GM21381 (cell line): ENCODE measurements at regions not wholly inside any gene's neighbourhood (a gene's known extent, or its start where the extent isn't known, plus 50 kb on each side); places are given as distances from the start of the nearest gene placed in this dataset.

Source experiments
- ATAC-seq: cut with Tn5 transposase; IDR thresholded peaks from one replicate; pipeline ENCODE4 v1.9.1; 2021; ENCODE audit warnings: mild to moderate bottlenecking, moderate library complexity; ENCODE audit not compliant: unreplicated experiment

DNA sequence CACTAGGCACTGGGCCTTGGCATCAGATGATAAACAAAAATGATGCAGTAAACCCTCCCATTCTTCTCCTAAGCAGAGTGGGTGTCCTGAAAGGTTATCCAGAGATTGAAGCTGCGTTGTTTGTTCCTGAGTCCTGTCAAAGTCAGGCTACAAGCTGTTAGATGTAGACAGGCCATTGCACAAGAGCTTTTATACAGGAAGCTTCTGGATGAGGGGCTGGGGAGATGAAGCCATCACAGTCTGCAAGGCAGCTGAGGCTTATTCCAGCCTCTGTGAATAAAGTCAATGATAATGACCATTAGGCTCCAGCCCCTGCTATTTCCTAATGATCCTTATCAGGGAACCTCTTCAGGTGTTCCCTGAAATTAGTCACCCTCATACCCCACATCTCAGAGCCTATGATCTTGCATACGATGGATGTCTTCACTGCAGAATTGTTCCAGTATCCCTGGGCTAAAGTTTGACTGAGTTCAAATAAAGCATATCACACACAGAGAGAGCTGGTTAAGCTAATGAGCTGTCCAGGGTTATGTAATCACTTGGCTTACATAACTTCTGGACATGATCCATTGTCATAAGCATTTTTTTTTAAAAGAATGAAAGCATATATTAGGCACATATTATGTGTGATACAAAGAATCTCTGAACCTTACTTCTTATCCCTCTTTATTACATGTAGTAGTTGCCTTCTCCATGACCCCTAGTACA, 337.1 kb upstream of the OR4E1 start:
- ATAC-seq, result no peak

DNA sequence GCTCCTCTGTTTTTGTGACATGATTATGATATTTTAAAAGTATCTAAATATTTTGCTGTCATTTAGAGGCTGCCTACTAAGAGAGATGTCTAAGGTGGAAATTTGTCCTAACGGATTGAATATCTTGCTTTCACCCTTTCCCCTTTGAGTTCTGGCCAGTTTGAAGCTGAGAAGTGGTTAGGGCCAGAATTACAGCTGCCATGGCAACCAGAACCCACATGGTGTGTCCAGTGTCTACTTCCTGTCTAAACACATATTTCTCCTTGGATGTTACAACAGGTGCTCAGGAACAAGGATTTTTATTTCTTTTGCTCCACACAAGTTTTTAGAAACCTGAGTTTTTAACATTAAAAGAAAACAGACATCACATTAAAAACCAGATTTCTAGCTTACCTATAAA, 335.1 kb upstream of the OR4E1 start:
- no peak for ATAC-seq

DNA sequence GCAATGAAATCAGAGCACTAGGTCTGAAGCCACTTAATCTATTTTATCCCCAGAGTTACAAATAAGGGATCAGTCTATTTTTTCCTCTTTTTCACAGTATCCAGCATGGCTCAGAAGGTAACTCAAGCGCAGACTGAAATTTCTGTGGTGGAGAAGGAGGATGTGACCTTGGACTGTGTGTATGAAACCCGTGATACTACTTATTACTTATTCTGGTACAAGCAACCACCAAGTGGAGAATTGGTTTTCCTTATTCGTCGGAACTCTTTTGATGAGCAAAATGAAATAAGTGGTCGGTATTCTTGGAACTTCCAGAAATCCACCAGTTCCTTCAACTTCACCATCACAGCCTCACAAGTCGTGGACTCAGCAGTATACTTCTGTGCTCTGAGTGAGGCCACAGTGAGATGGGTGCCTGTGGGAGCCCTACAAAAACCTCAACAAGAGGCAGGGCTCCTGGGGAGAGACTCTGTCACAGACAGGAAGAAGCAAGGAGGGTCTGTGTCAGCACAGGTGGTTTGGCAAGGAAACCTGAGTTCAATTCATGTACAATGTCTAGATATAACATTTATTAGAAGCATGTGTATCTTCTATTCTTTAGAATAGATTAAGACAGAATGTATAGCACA, 334.3 kb upstream of the OR4E1 start:
- ATAC-seq, result no peak

DNA sequence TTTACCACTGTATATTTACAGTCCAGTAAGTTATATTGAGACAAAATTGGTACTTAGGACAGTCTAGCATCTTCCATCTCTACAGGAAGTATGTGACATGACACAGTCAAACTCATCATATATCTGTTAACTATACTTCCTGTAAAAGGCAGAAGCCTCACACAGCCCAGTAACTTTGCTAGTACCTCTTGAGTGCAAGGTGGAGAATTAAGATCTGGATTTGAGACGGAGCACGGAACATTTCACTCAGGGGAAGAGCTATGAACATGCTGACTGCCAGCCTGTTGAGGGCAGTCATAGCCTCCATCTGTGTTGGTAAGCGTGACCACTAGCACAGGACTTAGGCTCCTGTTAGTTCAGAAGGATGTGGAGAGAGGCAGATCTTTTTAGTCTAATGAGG, 333.7 kb upstream of the OR4E1 start:
- ATAC-seq, result no peak

DNA sequence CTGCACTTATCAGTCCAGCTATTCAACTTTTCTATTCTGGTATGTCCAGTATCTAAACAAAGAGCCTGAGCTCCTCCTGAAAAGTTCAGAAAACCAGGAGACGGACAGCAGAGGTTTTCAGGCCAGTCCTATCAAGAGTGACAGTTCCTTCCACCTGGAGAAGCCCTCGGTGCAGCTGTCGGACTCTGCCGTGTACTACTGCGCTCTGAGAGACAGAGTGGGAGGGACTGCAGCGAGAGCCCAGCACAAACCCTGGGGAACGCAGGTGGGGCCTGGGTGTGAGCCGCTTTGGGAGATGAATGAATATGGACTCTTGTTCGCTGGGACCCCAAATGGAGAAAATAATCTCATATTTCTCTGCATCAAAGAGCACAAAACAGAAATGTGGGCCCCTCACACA, 329.8 kb upstream of the OR4E1 start:
- no peak for ATAC-seq

DNA sequence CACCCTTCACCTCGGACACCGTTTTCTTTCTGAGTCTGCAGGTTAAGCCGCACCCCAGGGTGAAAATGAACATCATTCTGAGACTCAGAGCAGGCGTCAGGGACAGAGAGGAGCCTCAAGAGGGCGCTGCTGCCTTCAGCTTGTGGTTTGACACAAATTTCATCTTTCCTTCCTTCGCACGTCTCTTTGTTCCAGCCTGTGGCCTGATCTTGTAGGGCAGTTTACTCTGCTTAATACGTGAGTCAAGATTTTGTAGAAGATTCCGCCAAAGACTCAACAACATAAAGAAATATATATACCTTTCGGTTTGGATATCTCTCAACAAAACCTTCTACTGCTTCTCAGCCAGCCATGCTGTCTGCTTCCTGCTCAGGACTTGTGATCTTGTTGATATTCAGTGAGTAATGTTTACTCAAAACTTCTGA, 329.3 kb upstream of the OR4E1 start:
- ATAC-seq, result no peak

DNA sequence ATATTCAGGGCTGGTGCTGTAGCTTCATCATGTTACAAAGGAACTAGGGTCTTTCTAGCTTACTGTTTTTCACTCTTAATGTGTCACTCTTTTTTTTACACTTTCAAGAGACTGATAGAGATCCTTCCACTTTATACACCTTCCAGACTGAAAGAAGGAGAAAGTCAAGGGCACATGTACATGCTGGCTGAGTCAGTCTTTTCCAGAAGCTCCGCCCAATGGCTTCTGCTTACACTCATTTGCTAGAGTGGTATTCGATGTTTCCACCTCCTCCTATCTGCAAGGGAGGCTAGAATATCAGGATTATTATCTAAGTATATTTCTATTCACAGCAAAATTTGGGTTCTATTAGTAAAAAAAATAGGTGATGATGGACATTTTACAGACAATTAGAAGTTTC, 325.8 kb upstream of the OR4E1 start:
- ATAC-seq, result no peak

DNA sequence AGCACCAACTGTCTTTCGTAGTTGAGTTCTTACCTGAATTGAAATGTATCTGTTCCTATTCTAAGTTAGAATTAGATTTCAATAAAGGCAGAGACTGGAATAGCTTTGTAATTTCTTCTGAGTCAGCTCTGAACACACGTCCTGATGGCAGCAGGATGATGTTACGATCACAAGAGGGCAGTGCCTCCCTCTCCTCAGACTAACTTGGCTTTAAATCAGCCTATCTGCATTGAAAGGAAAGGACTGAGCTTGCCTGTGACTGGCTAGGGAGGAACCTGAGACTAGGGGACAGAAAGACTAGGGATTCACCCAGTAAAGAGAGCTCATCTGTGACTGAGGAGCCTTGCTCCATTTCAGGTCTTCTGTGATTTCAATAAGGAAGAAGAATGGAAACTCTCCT, 323.7 kb upstream of the OR4E1 start:
- ATAC-seq, result no peak

DNA sequence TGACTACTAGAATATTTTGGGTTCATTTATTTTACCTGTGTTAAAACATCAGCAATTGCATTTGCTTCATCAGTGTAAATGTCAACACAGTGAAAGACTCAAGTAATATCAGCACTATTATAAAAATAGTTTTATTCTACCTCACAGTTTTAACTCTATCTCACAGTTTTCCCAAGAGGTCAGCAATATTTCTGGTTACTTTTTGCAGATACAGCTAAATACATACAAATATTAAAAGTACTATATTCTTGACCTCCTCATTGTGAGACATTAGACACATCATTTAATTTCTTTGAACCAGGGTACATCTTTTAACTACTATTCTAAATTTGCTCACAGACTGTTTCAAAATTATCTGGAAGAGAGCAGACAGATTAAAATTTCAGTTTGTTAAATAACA, 321.7 kb upstream of the OR4E1 start:
- no peak for ATAC-seq

DNA sequence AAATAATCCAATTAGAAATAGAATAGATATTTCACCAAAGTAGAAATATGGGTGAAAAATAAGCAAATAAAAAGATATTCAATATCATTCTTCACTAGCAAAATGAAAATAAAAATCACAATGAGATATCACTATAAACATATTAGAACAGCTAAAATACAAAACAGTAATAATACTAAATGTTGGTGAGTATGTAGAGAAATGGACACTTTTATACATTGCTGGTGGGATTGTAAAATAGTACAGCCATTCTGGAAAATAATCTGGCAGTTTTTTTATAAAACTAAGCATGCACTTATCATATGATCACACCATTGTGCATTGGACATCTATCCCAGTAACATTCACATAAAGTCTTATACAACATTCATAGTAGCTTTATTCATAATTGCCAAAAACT, 320.2 kb upstream of the OR4E1 start:
- no peak for ATAC-seq

DNA sequence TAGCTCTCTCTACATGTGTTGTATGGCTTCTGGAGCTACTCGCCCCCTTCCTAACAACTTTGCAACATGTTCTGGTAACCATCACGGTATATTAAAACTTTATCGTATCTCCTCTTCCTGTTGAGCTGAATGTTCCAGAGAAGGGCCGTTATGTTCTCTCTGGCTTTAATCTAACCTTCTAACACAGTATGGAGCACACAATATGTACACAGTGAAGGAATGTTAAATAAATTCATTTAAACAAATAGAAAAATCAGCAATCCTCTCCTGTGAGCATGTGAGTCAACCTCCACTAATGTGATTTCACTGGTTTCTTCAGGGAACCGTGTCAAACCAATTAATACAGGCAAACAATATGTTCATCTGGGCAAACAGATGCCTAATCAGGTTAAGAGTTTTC, 319.5 kb upstream of the OR4E1 start:
- no peak for ATAC-seq

DNA sequence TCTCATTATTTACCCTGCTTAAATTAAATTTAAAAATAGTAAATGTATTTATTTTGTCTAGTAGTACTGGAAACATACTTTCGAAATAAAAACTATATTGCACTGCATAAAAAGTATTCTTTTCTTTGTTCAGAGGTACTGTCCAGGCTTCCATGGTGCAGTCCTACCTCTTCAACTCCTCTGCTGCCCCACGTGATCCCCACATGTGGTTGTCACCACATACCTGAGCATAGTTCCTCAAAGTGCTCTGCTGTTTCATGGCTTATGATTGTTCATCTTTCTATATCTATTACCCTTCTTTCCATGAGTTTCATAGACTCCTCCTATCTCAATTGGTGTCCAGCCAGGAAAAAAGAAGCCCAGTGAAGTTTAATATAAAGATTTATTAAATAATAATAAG, 317.5 kb upstream of the OR4E1 start:
- ATAC-seq, result no peak

DNA sequence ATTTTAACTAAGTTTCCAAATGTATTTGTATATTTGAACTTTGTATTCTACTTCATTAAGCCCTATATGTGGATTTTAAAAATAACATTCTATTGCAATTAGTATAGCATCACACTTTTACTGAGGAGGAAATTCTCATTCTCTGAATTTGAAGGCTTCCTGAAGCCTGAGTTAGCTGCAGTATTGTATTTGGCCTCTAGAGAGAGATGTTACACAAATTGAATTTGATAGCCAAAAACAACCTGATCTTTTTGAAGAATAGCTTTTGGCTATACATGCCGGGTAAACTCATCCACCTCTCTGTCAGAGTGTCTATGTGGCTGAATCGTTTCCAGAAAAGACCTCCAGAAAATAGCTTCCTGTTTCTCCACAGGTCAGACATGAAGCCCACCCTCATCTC, 316.5 kb upstream of the OR4E1 start:
- no peak for ATAC-seq

DNA sequence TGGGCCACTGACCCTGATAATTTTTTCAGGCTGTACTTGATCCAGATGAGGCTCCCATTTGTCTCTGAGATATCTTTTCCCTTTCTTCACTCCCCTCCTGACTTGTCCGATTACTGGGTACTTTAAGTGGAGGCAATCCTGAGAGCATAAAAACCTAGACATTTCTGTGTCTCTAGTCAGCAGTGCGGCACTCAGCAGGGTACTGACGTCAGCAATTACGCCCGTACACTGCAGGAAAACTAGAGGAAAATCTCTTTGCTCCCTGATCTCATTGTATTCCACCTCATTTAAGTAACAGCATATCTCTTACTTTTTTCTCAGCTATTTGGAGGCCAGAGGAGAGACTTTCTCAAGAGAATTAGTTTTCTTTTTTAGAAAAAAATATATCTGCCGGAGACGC, 315.5 kb upstream of the OR4E1 start:
- no peak for ATAC-seq

DNA sequence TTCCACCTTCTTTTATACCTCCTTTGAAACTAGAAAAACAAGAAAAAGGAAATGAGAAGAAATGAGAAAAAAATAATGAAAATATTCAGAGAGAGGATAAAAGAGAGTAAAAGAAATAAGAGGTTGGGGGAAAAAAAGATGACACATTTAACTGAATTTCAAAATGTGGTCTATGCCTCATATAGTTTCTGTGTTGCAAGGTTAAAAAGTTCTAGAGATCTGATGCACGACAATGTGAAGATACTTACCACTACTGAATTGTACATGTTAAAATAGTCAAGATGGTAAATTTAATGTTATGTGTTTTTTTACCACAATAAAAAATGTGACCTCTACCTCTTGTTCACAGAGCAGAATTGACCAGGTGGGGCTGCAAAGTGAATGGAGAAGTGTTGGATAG, 314.8 kb upstream of the OR4E1 start:
- ATAC-seq, result no peak

DNA sequence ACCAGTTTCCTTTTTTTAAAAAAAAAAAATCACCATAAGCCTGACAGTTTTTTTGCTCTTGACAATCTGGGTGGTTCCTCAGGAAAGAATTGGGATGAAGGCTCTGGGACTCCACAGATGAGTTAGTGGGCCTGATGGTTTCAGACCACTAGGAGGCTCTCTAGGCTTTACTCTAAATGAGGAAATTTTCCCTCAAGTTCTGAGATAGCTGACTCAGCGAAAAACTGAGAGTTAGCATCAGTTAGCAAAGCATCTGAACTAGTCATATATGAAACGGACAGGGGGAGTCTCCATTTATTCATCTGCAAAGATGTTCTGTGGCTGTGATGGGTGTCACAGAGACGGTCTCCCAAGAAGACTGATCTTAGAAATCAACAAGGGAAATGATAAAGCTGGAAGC, 314.3 kb upstream of the OR4E1 start:
- no peak for ATAC-seq

DNA sequence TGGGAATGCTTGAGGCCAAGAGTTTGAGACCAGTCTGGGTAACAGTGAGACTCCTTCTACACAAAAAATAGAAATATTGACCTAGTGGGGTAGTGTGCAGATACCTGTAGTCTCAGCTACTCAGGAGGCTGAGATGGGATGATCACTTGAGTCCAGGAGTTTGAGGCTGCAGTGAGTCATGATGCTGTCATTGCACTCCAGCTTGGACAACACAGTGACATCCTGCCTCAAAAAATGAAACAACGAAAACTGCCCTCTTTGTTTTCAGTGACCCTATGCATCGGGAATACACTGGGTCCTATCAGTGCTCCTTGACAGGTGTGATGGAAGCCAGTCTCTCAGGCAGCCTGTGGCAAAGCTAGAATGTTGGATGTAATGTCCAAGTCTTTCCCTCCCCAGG, 311.5 kb upstream of the OR4E1 start:
- no peak for ATAC-seq

DNA sequence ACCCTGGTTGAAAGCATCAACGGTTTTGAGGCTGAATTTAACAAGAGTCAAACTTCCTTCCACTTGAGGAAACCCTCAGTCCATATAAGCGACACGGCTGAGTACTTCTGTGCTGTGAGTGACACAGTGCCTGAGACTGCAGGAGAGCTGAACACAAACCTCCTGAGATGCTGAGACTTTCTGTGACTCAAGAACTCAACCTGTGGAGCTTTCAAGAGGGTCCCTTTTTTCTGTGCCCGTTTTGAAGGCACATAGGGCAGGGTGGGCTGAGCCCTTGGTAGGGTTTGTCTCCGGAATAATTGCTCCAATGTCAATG, 305.3 kb upstream of the OR4E1 start:
- no peak for ATAC-seq

DNA sequence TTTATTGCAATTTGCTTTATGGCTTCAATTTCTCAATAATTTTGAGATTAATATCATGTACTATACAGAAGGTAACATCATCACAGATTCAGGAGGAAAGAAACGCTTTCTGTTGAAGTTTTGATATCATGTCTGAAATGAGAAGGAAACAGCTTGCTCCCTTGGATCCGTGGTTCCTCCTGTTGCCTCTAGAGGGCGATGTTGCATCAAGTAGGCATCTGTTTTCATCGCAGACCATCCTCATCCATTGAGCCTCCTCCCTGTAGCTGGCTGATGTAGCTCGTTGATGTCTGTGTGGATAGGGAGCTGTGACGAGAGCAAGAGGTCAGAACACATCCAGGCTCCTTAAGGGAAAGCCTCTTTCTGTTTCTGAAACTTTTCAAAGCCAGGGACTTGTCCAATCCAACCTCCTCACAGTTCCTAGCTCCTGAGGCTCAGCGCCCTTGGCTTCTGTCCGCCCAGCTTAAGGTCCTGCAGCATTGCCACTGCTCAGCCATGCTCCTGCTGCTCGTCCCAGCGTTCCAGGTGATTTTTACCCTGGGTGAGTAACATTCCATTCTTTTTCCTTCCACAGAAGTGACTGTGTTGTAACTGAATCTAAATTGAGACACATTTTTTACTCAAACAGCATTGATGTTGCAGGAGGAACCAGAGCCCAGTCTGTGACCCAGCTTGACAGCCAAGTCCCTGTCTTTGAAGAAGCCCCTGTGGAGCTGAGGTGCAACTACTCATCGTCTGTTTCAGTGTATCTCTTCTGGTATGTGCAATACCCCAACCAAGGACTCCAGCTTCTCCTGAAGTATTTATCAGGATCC, 304.8 kb upstream of the OR4E1 start:
- no peak for ATAC-seq

DNA sequence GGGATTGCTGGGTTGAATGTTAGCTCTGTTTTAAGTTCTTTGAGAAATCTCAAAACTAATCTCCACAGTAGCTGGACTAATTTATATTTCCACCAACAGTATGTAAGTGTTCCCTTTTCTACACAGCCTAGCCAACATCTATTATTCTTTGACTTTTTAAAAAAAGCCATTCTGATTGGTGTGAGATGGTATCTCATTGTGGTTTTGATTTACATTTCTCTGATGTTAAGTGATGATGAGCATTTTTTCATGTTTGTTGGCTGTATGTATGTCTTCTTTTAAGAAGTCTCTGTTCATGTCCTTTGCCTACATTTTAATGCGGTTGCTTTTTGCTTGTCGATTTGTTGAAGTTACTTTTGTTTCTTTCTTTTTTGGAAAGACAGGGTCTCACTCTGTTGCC, 301.1 kb upstream of the OR4E1 start:
- ATAC-seq, result no peak

DNA sequence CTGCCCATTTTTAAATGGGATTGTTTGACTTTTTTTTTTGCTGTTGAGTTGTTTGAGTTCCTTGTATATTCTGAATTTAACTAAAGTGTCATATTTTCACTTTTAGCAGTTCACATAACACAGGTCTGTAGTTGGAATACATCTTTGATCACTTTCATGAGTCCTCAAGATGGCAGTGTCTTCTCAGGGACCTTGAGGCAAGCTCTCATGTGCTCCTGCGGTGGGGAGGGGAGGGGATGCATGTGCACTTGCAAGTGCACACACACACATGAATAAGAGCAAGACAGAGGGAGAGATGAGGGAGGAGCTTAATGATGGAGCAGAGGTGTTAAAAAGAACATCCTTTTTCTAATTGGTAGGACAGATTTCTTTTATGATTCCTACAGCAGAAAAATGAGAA, 291.4 kb upstream of the OR4E1 start:
- no peak for ATAC-seq

DNA sequence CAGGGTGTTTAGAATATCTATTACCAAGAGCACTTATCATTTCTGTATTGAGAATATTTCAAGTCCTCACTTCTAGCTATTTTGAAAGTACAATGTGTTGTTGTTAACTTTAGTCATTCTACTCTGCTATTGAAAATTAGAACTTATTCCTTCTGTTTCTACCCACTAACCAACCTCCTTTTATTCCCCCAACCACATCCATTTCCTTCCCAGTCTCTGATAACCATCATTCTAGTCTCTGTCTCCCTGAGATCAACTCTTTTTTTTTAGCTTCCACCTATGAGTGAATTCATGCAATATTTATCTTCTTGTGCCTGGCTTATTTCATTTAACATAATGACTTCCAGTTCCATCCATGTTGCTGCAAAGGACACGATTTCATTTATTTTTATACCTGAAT, 290.6 kb upstream of the OR4E1 start:
- ATAC-seq, result no peak
